Omental fat pad (tissue), 3 donors: ENCODE measurements at regions not wholly inside any gene's neighbourhood (a gene's known extent, or its start where the extent isn't known, plus 50 kb on each side); places are given as distances from the start of the nearest gene placed in this dataset.

Experiments
- ATAC-seq: fragments of 150-250 bp; one replicate; pipeline ENCODE4 v1.9.1; 2016; ENCODE audit warnings: mild to moderate bottlenecking, moderate library complexity; ENCODE audit not compliant: low FRiP score
- DNase-seq: peaks from one replicate; pipeline ENCODE4 v3.0.0-alpha.2; 2019; ENCODE audit warnings: low spot score
- TF ChIP-seq, protein P1 (sequence below), 3 donors: fragments of 450-650 bp; IDR thresholded peaks; one replicate each; pipeline ENCODE4 v1.5.1; 2016 to 2017; ENCODE audit warnings: antibody characterized with exemption in 3 of 3, mild to moderate bottlenecking in 3 of 3, moderate library complexity in 2 of 3

DNA sequence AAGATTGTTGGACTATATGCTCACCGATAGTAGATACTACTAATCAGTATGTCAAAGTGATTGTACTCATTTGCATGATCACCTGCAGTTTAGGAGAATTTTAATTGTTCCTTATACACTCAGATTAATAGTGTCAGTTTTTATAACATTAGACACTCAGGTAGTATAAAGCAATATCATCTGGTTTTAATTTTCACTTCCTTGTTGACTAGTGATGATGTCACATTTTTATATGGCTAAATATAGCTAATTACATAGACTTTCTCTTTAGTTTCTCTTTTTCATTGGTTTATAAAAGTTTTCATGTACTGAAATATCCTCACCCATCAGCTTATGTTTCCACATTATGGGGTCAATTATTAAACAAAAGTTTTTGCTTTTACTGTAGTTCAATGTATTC lies 1332.4 kb upstream of the ADGRL2 start:
- no peak for ATAC-seq
- TF ChIP-seq, protein P1, sequence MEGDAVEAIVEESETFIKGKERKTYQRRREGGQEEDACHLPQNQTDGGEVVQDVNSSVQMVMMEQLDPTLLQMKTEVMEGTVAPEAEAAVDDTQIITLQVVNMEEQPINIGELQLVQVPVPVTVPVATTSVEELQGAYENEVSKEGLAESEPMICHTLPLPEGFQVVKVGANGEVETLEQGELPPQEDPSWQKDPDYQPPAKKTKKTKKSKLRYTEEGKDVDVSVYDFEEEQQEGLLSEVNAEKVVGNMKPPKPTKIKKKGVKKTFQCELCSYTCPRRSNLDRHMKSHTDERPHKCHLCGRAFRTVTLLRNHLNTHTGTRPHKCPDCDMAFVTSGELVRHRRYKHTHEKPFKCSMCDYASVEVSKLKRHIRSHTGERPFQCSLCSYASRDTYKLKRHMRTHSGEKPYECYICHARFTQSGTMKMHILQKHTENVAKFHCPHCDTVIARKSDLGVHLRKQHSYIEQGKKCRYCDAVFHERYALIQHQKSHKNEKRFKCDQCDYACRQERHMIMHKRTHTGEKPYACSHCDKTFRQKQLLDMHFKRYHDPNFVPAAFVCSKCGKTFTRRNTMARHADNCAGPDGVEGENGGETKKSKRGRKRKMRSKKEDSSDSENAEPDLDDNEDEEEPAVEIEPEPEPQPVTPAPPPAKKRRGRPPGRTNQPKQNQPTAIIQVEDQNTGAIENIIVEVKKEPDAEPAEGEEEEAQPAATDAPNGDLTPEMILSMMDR (IDR thresholded peaks at IDR 0.05): no peak
- no peak for DNase-seq

DNA sequence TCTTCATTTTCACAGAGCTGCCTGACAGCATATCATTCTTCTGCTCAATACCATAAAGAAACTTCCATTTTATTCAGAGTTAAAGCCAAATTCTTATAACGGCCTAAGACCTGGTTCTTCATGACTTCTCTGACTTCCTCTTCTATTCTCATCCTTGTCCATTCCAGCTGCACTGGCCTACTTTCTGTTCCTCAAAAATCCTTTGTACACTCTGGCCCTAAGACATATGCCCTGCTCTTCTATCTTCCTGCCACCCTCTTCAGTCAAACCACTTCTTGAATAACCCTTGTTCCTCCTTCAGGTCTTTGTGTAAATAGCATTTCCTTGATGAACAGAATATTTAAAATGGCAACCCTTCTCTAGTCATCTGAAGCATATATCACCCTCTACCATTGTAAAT lies 1338.7 kb upstream of the ADGRL2 start:
- ATAC-seq (no peak), DNase-seq (no peak)
- TF ChIP-seq, protein P1 (IDR thresholded peaks at IDR 0.05): no peak

DNA sequence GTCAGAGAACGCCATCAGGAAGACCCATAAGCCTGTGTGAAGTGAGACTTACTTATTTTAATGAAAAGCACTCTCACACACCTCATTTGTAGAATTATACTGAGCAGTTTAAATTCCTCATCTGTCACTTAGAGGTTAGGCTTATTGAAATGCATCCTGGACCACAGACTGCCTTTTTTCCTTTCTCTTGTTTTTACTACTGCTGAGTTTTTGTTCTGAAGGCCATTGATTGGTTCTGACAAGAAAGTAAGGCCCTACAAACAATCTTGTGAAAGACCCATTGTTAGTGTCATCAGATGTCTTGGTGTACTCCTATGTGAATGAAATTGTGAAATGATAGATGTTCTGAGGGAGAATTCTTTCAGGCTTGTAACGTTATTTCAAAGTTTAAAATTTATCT lies 1343.3 kb upstream of the ADGRL2 start:
- ATAC-seq (no peak), DNase-seq (no peak)
- TF ChIP-seq, protein P1 (IDR thresholded peaks at IDR 0.05): no peak

DNA sequence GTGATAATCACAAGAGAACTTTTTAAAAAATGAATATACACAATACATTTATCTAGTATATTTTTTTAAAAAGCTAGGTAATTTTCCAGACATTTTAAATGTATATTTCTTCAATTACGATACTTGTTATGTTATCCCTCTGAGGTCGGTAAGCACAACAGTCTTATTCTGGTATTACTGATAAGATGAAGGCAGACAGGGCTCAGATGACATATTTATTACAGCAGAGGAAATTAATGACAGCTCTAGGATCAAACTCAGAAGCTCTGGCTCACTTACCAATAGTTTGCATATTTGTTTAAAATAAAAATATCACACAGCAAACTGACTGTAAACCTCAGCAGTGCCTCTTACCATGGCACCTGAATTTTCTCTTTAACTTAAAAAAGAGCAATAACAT lies 1347.0 kb upstream of the ADGRL2 start:
- no peak for ATAC-seq
- TF ChIP-seq, protein P1 (IDR thresholded peaks at IDR 0.05): no peak

DNA sequence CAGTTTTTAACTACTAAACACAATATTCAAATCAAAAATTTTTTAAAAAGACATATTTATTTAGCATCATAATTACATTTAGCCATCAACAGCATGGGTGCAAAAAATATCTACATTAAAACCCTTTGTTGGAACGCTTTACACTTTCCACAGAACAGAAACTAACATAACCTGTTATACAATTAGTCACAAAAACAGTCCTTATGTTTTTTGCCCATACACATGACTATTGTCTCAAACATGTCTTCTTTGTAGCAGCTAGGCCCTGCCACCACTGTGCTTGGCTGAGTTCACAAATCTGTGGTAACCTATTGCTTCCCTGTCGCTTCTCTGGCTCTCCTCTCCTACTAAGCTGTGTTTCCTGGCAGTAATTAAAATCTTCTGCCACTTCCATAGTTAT lies 1350.0 kb upstream of the ADGRL2 start:
- DNase-seq: no peak
- ATAC-seq: no peak
- TF ChIP-seq, protein P1 (IDR thresholded peaks at IDR 0.05): no peak

More for the DNA sequence above, 1347.0 kb upstream of the ADGRL2 start:
- DNase-seq: no peak

DNA sequence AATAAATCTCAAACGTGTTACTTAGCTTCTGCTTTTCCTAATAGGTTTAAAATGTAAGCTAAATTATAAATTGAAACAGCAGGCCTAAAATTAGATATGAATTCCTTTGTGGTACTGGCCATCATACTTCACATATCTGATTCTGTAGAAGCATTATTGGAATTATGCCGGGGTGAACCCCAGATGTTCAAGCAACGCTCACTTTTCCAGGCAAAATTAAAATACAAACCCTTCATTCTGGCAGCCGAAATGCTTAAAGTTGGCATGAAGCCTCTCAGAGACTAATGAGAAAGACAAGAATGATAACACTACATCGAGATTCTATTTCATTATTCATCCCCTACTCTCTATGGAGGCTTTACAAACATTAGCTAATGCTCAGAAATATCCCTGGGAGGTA lies 1352.7 kb upstream of the ADGRL2 start:
- TF ChIP-seq, protein P1 (IDR thresholded peaks at IDR 0.05): no peak
- ATAC-seq: no peak

DNA sequence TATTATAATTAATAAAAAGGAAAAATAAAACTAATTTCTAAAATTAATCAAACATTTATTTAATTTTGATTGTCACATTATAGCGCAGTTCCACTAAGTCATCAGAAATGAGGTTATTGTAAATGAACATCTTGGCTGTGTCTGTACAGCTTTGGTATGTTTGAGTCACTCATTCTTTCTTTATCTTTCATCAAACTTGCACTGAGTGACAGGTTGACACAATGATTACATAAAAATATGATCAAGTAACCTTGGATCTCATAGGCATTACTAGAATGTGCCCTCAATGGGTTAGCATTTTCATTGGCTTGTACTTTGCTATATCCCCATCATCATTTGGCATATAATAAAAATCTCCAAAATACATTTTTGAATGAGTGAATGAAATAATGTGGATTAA lies 1353.2 kb upstream of the ADGRL2 start:
- ATAC-seq (no peak), DNase-seq (no peak)
- TF ChIP-seq, protein P1 (IDR thresholded peaks at IDR 0.05): no peak

More for the DNA sequence above, 1352.7 kb upstream of the ADGRL2 start:
- DNase-seq: no peak
